GM18519 (cell line): ENCODE measurements at regions not wholly inside any gene's neighbourhood (a gene's known extent, or its start where the extent isn't known, plus 50 kb on each side); places are given as distances from the start of the nearest gene placed in this dataset.
"Not testable (repeated sequence)": the region's sequence is repeated elsewhere in the genome, so short reads cannot be mapped to it uniquely, and the experiment has no call there.

ENCODE experiments used
- ATAC-seq: cut with Tn5 transposase; IDR thresholded peaks from one replicate; pipeline ENCODE4 v1.9.1; 2021; ENCODE audit warnings: mild to moderate bottlenecking, moderate library complexity; ENCODE audit not compliant: unreplicated experiment, low FRiP score

DNA sequence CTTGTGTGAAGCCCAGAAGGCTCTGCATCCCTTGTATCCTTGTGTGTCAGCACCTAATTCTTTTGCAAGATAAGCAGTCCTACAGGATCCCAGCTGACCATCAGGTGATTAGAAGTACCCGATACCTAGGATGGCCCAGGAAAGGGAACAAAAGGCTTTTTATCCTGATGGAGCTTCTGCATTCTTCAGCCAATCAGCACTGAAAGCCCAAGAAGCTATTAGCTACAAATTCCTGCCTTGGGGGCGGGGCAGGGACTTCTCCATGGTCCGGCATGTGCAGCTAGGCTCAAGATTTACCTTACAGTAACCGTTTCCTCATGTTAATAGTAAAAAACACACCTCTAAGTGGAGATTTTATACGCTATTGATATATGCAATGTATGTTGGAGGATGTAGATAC is 264.6 kb upstream of the THUMPD2 start:
- ATAC-seq = no peak

DNA sequence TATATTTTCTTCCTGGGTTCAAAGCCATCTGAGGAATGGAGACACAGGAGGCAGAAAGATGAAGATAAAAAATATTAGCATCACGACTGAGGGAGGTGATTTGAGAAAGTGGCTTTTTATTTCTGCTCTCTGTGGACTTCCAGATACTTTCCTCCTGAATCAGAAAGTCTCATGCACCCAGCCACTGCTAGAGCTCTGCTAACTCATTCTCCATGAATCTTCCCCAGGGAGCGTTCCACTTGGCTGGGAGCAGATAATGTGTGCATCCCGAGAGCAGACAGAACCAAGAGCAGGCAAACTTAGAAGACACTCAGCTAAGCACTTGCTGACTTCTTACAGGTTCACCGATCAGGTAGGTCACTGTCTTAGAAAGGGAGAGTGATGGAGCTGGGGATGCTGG is 264.1 kb upstream of the THUMPD2 start:
- no peak for ATAC-seq

DNA sequence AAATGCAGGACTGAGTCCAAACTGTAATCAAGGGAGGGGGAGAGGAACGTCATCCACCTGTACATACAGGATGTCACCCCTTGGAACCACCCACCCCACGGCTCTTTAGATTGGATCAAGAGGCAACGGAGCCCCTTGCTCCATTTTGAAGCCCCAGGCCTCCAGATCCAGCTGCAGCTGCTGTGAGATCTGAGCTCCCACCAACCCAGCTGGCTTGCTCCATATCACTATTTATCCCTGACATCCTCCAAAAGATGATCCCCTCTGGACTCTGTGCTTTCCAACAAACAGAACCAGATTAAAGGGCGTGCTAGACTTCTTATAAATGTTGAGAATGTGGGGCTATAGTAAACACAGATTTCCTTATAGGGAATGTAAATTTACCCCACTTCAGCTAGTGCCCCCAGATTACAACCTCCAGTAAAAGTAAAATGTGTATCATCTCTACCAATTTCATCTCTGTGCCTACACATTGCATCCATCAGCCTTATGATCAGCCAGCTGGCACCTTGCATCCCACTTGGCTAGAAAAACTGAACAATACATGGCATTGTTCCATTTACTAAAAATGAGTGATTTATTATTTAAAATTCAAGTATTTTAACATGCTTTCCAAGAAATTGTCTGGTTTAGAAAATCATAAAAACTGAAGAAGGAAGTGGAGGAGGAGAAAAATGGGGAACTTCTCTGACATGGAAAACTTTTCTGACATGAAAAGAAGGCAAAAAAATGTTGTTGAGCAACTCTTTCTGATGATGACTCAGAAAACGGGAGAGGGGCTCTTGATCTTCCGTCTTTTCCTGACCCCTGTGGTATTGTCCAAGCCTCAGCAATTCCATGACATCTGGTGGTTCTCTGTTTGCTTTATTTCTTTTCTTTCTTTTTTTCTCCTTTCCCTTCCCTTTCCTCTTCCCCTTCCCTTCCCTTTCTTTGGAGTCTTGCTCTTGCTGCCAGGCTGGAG is 262.6 kb upstream of the THUMPD2 start:
- no peak for ATAC-seq

DNA sequence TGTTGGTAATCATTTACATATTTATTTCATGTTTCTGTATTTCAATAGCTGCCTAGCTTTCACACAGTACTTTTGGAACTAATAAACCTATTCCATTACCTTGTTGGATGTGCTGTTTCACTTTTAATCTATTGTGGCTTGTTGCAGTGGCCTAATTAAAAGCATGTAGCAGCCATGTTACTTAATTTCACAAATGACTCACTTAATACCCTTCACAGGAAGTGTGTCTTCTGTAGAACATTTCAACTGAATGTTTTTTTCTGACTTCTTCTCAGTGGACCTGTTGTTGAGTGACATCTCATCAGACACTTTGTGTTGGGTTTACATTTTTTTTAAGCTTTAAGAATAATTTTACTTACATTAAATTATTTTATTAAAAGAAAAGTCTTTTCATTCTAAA is 260.5 kb upstream of the THUMPD2 start:
- ATAC-seq = no peak

DNA sequence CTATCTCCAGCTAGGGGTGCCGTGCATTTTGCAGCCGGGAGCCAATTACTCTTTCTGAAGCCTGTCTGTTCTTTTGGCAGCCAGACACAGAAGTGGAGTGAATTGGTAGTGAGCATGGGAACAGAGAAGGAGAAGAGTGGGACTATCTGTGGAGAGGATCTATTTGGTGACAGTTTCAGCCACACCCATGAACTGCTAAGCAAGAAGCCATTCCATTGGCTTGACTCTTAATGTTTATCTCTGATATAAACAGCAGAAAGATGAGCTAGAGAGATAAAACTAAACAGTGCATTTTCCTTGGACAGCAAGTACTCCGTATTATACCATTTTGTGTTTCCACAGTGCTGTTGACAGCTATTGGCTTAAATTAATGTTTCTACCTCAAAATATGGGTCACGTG is 259.6 kb upstream of the THUMPD2 start:
- ATAC-seq = no peak

DNA sequence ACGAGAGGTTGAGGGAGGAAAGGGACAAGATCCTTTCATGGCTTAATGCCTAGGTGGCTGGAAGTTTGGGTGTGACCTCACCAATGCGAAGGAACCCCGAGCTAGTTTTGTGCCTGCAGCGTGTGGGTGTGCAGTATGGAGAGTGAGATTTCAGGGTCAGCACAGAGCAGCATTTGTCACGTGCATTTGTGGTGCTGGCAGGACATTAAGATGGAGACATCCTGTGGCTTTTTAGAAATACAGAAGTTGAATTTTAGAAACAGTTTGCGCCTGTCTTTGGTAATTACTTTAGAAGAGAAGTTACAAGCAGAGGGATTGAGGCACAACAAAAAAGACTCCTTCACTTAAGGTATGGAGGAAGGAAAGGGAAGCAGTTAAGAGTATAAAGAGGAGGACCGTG is 258.2 kb upstream of the THUMPD2 start:
- no peak for ATAC-seq

DNA sequence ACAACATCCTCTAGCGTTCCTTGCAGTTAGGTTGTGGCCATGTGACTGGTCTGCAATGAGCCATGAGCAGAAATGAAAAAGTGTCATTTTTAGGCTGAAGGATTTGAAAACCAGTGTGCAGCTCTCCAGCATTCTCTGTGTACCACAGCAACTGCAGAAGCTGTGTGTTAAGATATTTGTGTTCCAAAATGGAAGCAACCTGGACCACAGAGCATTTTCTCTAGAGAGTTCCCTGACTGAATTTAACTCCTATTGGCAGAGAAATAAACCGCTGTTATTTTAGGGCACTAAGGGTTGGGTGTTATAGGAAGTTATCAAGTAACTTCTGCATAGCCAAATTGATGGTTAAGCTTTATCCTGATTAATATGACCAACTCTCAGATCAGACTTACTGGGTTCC is 257.2 kb upstream of the THUMPD2 start:
- ATAC-seq = no peak

DNA sequence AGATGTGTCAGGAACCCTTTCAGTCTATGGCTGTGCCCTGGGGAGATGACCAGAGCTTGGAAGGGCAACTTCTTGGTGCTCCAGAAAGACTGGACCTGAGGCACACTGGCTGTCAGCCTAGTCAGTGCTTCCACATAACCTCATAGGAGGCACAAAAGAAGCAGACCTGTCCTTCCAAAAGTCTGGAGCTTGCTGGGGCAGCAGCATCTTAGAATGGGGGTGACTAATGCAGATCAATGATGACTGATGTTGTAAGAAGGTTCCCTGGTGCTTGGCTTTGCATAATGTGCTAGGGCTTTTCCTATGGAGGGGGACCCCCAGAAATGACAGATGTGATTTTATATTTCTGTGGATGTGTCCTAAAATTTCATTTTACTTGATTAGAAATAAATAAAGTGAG is 255.7 kb upstream of the THUMPD2 start:
- no peak for ATAC-seq

DNA sequence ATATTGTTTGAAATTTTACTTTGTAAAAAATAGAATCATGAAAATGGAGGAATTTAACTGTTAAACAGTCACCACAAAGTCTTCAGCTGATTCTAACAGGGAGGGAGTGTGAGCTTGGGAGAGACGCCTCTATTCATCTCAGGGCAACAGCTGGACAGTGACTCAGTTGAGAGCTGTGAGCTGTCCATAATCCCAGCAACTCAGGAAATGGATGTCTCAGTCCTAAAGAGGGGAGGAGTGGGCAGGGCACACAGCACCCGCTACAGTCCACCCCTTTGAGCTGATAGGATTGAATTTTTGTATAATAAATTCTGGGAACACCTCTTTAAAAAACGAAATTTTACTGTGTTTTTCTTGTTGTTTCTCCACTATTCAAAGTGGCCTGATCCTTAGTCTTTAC is 255.1 kb upstream of the THUMPD2 start:
- no peak for ATAC-seq

DNA sequence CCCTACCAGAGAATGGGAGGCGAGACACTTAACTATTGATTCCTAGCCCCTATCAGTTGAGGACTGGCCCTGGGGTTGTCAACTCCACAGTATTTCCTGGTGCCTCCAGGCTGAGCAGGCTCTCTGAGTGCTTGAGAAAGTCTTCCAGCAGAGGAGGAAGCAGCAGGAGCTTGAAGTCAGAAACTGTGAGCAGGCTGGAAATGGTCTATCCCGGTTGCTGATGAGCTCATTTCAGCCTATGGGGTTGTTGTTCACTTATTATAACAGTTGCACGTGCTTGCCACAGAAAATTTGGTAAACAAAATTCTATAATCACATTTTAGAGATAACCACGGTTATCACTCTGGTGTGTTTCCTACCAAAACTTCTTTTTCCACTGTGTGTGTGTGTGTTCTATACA is 254.7 kb upstream of the THUMPD2 start:
- no peak for ATAC-seq

DNA sequence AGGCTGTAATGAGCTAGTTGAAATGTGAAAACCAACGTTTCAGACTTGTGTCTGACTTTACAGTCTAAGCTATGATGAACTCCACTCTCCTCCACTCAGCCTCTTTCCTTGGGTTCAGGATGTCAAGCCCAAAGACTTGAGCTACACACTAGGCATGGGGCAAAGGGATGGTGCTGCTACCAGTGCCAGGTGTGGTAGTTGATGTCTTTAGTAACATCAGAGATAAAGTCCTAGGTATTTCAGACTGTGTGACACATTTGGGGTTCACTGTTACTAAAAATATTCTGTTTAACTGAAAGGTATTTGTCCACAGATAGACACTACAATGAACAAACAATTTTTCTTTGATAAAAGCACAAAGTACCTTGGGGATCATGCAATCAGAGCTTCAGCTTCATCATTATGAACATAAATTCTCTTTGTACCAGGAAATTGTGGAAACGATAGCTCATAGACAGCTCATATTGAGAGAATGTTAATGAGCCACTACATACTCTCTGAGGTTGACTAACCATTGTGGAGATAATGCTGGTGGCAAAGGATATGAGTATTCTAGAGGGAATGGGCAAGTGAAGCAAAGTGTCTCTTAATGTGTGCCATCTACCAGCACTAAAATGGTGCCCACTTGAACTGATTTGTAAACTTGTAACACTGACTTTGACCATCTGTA is 253.7 kb upstream of the THUMPD2 start:
- ATAC-seq = no peak

DNA sequence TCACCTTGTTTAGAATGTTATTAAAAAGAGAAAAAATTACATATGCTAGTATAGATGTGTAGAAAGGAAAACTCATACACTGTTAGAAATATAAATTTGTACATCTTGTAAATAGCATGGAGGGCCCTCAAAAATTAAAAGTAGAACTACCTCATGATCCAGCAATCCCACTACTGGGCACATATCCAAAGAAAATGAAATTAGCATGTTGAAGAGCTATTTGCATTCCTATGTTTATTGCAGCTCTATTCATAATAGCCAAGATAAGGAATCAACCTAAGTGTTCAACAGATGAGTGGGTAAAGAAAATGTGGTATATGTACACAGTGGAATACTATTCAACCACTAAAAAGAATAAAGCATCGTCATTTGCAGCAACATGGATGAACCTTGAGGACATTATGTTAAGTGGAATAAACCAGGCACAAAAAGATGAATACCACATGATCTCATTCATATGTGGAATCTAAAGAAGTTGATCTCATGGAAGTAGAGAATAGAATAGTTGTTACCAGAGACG is 251.5 kb upstream of the THUMPD2 start:
- ATAC-seq = no peak

DNA sequence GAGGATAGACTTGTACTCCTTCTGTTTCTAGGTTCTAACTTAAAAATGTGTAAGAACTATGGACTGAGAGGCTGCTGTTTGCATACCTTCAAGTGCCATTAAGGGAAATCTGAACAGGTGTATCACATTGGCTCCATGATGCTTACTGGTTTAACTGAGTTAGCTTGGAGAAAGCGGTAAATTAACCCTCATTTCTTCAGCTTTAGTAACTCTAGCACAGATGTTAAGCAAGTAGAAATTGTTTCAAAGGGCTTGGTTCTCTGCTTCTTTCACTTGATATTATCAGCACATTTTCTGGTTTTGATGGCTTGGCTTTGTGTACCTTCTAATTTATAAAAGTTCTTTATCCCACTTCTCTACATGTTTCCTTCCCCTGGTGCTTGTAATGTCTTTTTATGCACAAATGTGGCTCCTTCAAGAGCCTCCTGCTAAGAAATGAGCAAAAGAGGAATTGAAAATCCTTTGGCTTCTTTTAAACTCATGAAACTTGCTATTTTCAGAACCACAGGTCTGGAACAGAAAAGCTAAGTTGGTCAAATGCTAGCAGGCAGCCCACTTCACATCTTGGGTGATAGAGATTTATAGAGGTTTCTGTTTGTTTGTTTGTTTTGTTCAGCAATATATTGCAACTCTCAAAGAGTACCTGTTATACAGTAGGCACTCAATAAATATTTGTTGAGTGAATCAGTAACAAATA is 249.9 kb upstream of the THUMPD2 start:
- ATAC-seq = peak; percentile 80

DNA sequence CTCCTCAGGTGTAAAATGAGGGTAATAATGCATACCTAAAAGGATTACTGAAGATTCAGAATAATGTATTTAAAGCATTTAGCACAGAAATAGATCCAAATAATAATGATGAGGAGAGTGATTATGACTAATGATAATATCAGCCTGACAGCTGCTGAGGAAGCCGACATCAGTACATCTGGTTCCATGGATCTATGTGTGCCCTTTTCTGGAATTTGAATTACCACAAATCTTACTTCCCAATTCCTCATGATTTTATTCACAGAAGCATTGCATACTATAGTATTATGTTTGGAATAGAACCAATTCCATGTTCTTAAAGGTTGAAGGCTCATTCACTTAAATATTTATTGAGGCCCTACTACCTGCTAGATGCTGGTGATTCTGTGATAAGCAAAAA is 248.9 kb upstream of the THUMPD2 start:
- ATAC-seq = no peak

DNA sequence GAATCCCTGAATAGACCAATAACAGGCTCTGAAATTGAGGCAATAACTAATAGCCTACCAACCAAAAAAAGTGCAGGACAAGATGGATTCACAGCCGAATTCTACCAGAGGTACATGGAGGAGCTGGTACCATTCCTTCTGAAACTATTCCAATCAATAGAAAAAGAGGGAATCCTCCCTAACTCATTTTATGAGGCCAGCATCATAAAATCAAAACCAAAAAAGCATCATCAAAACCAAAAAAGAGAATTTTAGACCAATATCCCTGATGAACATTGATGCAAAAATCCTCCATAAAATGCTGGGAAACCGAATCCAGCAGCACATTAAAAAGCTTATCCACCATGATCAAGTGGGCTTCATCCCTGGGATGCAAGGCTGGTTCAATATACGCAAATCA is 246.2 kb upstream of the THUMPD2 start:
- not testable (repeated sequence) for ATAC-seq

DNA sequence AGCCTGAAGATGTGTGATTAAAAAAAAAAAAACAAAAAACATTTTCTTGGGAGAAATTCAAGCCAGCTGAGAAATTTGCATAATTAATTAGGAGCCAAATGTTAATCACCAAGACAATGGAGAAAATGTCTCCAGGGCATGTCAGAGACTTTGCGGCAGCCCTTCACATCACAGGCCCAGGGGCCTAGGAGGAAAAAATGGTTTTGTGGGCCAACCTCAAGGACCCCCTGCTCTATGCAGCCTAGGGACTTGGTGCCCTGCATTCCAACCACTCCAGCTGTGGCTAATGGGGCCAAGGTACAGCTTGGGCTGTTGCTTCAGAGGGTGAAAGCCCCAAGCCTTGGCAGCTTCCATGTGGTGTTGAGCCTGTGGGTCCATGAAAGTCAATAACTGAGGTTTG is 241.9 kb upstream of the THUMPD2 start:
- ATAC-seq = no peak

DNA sequence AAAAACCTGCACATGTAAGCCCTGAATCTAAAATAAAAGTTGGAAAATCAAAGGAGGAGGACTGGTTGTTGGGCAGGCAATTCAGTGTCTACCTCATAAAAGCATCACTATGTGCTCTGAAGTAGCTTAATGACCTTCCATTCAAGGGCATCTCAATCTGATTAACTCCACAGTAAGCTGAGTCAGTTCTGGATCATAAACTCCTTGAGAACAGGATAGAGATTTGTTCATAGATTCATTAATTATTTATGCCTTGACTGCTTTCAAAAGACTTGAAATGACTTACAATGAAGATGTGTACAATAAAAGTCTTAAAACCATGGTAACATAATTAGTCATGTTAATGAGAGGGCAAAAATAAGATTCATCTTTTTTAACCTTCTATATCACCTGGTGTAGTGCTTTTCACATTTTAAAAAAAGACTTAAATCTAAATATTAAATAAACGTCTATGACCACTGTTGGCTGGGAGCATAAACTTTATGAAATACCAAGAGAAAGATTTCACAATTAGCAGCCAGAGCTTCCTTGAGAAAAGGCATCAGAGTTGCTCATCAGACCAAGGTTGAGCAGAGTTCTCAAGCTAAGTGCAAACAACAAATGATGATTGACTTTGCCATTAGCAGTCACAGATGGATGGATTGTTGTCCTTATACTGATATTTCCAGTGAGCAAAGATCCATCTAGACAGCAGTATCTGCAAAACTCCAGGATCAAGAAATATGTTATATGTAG is 237.3 kb upstream of the THUMPD2 start:
- no peak for ATAC-seq

DNA sequence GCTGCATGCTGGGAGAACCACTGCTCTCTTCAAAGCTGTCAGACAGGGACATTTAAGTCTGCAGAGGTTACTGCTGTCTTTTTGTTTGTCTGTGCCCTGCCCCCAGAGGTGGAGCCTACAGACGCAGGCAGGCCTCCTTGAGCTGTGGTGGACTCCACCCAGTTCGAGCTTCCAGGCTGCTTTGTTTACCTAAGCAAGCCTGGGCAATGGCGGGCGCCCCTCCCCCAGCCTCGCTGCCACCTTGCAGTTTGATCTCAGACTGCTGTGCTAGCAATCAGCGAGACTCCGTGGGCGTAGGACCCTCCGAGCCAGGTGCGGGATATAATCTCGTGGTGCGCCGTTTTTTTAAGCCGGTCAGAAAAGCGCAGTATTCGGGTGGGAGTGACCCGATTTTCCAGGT is 234.9 kb upstream of the THUMPD2 start:
- ATAC-seq = not testable (repeated sequence)

DNA sequence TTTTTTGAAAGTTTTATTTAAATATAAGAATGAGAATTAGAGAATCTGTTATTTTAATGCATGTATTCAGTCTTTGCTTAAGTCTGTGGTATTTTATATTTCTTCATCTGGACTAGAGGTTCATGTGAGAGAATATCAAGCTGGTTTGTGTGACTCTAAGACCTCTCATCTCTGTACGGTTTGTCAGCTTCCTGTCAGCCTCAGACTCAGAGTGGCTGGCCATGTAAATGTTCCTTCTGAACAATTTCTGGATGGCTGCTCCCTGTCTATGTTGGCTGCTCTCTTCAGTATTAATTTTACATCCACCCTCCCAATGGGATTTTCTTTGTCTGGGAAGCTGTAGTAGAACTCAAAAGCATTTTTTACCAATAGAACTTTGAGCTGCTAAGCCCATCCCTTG is 225.3 kb upstream of the THUMPD2 start:
- ATAC-seq = no peak

DNA sequence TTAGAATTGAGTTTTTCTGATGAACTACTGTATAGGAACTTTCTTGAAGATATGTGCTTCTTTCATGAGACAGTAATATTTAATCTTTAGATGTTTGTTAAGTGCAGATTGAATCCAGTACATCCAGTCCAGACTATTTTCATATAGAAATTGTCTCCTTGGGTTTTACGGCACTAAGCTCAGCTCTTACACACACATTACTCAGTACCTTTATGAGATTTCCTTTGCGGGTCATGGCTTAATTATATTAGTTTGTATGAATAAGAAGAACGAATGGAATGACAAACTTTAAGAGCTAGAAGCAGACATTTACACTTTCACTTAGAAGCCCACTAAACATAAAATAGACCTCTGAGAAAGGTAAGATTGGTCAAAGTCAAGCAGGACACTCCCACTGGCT is 223.3 kb upstream of the THUMPD2 start:
- ATAC-seq = no peak
